GM18868 (cell line): ENCODE measurements at regions not wholly inside any gene's neighbourhood (a gene's known extent, or its start where the extent isn't known, plus 50 kb on each side); places are given as distances from the start of the nearest gene placed in this dataset.
"Not testable (repeated sequence)": the region's sequence is repeated elsewhere in the genome, so short reads cannot be mapped to it uniquely, and the experiment has no call there.

Experiments
- ATAC-seq: cut with Tn5 transposase; IDR thresholded peaks from one replicate; pipeline ENCODE4 v1.9.1; 2021; ENCODE audit warnings: mild to moderate bottlenecking, moderate library complexity; ENCODE audit not compliant: unreplicated experiment

DNA sequence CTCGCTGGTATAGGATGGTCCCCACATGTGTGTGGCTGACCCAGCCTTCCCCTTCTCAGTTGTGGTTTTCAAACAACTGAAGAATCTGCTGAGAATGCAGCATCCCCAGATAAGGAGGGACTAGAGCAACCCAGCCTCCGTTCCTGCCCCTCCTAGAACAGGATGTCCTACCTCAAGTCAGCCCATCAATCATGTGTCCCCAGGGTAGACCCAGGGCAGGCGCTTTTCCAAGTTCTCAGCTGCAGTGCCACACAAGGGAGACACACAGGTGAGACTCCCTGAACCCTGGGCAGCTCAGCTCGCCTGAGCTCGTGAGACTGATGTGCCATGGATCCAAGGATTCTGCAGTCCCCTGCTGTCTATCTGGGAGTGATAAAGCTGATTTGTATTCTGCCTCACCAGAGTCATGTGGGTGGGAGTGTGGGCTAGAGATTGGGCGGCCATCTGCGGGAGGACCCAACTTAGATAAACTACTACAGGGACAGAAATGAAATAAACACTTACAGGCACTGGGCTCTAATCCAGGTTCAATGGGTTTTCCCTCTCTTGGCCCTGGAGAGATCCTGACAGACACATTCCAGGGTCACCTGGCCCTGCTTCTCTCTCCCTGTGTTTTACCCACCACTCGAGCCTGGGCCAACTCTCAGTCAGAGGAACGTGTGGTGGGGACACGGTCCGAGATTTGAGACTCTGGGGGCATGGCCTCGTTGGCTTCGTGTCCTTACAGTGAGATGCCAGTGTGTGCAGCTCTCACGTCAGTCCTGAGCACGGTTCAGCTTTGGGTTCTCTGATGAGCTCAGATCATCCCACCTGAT, 303.5 kb upstream of the SFSWAP start:
- ATAC-seq, result no peak

DNA sequence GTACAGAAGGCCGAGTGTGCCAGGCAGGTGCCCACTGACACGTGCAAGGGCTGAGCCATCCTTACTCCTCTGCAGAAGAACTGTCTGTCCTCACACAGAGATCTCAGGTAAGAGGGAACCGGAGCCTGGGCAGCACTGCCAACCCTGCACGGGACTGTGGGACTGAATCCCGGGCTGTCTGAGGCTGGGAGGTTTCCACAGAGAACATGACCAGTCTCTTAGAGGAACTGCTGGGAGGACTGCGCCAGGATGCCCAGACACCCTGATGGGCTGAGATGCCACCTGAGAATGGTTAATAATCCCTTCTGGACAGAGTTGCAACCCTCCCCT, 302.9 kb upstream of the SFSWAP start:
- ATAC-seq, result no peak

DNA sequence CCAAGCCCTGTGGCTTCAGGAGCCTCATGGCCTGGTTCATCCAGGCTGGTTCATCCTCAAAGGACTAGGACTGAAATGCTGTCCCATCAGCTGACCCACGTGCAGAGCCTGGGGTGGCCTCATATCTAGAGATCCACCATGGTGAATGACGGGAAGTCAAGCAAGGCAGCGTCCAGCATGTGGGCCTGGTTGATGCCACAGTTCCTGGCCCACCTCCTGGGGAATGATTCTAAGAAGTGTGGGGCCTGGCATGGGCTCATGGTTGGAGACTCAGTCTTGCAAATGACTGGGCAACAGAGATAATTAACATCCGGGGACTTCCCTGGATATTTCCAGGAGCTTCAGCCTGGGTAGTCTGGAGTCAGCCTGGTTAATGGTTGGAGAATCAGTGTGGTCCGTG, 302.4 kb upstream of the SFSWAP start:
- ATAC-seq, result no peak

DNA sequence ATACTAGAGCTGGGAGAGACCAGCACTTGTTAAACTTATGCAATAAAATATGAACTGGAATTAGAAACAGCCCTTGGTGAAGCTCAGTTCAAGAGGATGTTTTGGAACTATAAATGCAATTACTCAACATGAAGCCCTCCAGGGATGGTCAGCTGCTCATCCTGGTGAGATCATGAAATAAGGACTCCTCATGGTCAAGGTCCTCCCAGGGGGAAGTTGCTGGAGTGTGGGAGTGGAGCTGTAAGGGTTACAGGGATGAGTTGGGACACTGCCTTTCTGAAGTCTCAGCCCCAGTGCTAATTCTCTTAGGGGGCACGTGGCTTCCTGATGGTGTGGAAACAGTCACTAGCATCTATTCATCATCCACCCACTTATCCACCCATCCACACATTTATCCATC, 301.7 kb upstream of the SFSWAP start:
- ATAC-seq, result no peak

DNA sequence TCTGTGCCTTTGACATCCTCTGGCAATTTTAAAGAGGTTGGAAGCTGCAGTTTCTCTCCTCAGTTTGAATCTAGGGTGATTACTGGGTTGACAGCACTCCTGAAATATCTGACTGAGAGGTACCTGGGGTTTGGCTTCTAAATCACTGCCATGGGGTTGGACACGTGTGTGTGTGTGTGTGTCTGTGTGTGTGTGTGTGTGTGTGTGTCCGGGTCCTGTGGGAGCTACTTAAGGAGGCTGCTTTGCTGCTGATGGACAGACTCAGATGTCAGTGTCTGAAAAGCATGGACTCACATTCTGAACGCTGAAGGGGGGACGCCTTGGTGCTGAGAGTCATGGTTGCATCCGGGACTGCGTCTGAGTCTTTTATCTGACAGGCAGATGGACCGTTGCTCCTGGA, 299.1 kb upstream of the SFSWAP start:
- not testable (repeated sequence) for ATAC-seq

DNA sequence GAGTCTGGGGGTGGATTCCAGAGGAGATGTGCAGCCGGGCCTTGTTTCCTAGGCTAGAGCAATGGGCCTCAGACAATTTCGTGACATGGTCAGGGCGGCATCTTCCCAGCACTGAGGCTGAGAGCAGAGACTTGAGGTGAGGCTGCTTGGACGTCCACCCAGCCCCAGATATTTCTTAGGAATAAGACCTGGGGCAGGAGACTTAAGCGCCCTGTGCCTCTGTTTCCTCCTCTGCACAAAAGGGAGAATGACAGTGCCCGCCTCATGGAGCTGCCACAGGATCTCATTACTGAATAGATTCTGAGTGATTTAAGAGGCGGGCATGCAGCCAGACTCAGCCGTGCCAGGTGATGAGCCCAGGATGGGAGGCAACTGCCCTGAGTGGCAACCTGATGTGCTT, 297.9 kb upstream of the SFSWAP start:
- ATAC-seq, result no peak

DNA sequence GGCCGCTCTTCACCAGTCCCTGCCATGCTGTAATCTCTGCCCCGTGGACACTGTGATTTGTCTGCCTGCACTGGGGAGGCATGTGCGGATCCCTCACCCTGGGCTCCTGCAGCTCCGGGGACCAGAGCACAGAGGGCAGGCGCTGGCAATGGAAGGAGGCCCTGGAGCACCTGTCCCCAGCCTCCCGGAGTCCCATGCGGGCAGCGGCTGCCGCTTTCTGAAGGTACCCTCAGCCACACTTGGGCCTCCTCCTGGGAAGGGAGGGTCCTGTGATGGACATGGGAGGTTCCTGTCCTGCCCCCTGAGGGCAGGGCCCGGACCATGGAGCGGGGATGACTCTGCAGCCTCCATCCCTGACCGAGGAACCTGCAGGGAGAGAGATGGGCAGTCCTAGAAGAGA, 297.4 kb upstream of the SFSWAP start:
- no peak for ATAC-seq

DNA sequence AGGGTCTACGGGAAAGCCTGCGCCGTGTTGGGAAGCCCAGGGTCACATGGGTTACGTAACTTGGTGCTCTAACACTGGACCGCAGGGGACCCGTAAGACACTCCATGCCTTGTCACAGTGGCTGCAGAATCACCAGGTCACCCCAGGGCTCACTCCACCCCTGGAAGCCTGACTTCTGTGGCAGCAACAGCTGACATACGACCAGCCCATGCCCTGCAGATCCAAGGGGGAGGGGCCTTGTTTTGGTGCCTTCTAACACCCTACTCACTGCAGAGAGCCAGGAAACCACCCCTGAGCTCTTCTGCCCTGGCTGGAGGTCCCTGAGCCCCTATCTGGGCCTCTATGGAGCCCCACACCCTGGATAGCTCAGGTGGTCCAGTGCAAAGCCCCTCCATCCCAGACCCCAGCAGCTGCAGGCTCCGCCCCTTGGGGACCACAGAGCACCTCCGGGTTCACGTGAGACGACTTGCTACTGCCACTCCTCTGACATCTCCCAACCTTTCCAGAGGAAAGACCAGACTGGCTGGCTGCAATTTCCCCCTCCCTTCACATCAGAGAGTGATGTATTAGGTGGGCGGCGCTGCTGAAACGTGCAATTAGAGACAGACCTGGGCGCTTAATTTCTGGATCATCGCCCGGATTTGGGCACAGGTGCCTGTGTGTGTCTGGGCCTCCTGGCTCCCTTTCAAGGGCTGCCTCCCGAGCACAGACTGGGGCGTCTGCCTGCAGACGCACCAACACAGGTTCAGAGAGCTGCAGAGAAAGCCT, 296.6 kb upstream of the SFSWAP start:
- not testable (repeated sequence) for ATAC-seq

DNA sequence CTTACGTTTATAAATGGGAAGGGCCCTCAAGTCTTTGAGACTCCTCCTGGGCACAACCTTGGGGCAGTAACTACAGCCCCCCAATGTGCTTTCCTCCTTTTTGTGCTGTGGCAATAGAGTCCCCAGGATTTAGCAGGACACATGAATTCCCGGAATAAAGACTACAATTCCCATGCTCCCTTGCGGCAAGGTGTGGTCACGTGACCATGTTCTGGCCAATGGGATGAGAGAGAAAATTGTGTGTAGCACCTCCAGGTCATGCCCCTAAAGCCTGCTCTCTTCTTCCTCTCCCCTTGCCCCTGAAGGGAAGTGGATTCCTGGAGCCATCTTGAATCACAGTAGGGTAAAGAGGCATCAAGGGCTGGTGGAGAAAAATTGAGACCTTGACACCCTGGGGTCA, 295.1 kb upstream of the SFSWAP start:
- ATAC-seq, result no peak

DNA sequence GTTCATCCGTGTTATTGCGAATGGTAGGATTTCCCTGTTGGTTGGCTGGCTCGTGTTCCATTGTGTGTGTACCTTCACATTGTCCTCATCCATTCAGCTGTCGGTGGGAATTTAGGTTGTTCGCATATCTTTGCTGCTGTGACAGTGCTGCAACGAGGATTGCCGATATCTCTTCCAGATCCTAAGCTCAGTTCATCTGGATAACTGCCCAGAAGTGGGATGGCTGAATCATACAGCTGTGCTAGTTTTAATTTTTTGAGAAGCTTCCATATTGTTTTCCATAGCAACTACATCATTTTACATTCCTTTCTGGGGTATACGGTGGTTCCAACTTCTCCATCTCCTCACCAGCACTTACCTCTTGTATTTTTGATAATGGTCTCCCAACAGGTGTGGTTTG, 292.8 kb upstream of the SFSWAP start:
- no peak for ATAC-seq

DNA sequence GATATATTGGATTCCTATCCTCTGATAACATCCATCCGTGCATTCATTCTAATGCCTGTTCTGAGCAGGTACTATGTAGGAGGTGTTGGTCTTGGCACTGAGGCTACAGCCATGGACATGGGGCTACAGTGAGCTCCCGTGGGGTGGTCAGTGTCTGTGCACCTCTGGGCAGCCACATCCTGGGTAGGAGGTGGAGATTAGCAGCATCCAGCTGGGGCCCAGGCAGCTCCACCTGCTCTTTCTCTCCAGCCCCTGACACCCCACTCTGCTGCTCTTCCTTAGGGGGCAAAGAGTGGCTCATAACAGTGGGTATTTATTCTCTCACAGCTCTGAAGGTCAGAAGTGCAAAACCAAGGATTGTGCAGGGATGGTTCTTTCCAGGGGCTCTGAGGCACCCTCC, 292.0 kb upstream of the SFSWAP start:
- no peak for ATAC-seq

DNA sequence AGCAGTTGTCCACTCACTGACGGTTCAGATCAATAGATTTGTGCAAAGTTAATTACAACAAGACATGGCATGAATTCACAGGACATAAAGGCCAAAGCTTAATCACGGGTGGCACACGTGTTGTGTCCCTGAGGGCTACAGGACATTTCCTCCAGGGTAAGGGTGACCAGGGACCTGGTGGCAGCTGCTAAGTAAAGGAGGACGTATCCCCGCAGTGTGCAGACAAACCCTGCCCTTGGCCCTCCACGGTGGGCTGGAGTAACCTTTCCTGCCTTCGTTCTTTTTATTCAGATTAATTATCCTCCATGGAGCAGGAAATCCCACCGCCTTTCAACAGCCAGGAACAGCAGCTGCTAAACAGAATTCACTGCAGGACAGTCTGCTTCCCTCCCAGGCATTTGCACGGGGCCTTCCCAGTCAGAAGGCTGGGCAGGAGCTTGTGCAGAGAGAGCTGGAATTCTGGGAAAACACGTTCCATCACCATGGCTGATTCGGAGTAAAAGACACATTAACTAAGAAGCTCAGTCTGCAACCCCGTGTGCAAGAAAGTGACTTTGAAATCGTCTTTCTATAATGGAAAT, 289.9 kb upstream of the SFSWAP start:
- no peak for ATAC-seq

DNA sequence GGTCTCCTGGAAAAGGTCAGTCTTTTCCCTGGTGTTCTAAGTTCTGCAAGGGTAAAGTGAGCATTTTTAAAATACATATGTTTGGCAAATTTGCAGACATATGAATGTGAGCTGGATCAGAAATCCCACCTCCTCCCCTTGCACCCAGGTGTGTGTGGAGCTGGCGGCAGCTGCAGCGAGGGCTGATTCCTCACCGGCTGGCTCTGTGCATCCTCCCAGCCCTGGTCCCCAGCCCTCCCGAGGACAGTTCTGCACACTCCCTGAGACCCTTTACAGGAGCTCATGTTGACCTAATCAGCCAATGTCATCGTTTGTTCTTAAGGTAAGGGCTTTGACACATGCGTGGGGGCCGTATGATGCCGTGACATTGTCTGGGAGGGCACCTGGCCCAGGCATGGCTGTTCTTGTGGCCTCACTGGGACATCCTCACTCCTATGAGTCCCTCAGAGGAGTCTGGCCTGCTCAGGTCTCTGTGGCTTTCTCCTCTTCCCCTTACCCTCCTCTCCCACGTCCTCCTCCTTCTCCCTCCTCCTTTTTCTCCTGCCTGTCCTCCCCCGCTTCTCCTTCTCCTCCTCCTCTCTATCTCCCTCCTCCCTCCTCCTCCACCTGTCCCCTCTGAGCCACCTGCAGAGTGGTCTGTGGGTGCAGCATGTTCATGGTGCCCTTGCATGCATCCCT, 289.2 kb upstream of the SFSWAP start:
- no peak for ATAC-seq

DNA sequence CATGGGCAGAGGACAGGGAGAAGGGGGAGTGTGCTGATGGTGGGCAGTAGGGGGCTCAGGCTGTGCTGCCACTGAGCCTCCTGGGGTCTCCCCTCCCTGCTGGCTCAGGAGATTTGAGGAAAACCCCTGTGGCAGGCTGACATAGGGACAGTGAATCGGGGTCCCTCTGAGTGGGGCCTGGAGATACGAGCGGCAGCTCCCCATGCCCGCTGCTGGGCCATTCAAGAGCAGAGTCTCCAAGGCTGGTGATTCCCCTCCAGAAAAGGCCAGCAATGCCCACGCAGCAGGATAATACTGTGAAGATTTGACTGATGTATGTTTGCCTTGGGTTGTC, 288.7 kb upstream of the SFSWAP start:
- no peak for ATAC-seq

DNA sequence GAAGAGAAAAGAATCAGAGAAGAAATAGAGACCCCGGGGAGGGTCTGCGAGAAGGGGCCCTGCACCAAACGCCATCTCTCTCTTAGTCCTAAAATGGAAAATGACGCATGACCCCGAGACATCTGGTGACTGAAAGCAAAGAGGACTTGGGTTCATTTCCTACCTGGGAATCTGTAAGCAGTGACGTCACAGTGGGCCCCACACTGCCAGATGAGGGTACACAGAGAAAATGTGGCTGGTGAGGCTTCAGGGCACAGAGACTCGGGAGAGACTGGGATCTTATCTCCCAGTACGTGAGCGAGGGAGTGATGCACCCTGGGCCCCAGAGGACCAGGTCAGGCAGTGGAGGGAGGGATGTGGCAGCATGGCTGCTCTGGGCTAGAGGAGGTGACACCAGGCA, 288.1 kb upstream of the SFSWAP start:
- no peak for ATAC-seq

DNA sequence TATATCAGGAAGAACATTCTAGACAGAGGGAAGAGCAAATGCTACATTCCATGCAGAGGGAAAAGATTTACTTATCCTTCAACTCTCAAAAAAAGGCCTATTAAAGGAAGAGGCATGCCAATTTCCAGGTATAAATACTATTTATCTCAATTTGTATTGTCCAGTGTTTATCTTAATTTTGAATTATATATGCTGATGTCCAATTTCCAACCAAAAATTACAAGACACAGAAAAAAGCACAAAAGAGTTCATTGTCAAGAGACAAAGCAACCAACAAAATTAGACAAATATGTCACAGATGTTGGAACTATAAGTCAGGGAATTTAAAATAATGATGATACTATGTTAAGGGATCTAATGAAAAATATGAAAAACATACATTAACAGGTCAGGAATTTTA, 286.6 kb upstream of the SFSWAP start:
- ATAC-seq, result no peak

DNA sequence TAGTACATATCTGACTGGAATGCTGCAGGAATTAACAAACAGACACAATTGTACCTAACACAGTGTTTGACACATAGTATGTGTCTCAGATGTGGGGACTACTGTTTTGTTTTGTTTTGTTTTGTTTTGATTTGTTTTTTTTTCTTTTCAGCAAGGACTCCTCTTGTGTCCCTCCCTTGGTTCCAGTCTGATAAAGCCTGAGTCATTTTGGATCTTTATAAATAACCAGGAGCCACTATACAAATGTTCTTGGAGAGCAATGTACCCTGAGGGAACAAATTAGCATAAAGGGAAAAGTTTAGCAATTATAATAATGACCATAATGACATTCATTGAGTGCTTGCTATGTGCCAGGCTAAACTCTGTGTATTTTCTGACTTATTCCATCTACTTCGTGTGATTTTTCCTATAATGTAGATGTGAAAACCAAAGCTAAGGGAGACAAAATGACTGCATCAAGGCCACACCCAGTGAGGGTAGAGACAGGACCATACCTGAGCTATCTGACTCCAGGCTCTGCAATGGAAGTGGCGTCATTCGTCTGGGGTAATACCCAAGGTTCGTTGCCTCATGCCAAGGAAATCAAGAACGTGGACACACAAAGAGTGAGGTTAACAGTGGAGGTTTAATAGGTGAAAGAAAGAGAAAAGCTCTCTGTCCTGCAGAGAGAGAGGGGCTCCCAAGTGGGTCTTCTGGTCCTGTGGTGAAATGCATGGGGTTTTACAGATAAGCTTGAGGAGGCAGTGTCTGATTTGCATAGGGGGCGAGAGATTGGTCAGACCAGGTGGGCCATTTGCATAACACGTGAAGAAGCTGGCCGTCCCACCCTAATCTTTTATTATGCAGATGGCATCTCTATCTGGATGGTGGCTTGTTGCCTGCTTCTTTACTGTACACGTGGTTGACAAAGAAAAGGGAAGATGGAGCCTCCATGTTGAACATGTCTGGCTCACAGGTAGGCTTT, 285.5 kb upstream of the SFSWAP start:
- ATAC-seq, result no peak

DNA sequence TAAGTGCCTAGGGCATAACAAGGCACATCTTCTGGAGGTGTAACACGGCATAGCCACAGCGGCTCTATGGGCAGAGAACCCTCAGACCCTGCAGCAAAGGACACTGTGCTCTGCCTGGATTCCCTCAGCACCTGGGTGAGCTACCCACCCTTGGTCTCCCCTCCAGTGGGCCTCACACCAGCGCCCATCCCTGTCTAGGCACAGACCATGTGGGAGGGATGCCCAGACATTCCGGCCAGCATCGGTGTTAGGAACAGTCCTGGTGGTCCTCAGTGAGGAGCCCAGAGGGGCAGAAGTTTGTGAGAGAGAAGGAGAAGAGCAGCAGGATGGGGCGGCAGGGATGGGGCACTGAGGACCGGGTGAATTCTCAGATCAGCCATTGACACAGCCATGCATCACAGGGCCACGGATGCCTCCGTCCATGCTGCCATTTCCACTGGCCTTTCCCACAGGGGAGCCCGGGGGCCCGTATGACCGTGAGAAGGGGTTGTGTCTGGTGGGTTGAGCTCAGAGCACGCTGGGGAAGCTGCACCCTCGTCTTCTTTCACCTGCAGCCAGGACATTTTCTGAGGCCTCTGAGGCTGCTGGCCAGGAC, 282.7 kb upstream of the SFSWAP start:
- no peak for ATAC-seq

DNA sequence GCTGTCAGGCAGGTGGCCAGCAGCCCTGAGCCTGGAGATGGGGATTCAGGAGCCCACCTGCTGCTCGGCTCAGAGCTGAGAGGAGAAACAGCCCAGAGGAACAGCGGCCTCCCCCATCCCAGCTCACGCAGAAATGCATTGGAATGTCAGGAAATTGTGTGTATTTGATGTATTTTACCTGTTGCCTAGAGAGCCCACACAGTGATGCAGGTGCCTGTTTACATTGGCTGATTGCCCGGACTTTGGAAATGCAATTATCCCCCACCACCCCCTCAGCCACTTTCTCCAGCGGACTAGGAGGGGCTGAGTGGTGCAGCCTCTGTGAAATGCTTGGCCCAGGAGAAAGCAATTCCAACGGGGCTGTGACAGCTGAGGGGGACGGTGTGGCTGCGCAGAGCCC, 281.7 kb upstream of the SFSWAP start:
- not testable (repeated sequence) for ATAC-seq

DNA sequence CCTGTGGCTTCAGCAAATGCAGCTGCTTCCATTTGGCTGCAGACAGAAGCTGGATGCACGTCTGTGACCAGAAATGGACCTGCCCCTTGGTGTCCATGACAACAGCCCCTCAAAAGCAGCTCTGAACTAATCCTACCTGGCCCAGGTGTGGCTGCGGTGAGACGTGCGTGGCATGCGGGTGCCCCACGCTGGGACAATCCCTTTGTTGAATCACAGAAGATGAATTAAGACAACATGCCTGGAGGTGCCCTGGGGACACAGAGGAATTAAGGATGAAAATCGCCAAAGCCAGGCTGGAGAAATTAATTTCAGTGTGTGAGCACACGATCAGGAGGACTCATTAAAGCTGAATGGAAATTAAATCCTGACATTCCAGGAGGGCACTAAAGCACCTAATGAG, 281.2 kb upstream of the SFSWAP start:
- ATAC-seq, result not testable (repeated sequence)
